ENCODE measurements at regions not wholly inside any gene's neighbourhood (a gene's known extent, or its start where the extent isn't known, plus 50 kb on each side); places are given as distances from the start of the nearest gene placed in this dataset.
"Not testable (repeated sequence)": the region's sequence is repeated elsewhere in the genome, so short reads cannot be mapped to it uniquely, and the experiment has no call there.

GRCh38 chr10:31668326-31668725, 260.3 kb downstream of the ARHGAP12 start:
- Histone ChIP-seq H3K36me3 (ENCODE audit: control insufficient read depth, insufficient read depth, low read length) (no peaks in the 10 kb centered on the region), H3K4me3 (replicated peaks; ENCODE audit: low read depth, low read length) (no peak overlapping the region), H3K27me3 (replicated peaks; ENCODE audit: control insufficient read depth, insufficient read depth, low read length) (no peaks in the 10 kb centered on the region)
- no peak for TF ChIP-seq CTCF (IDR thresholded peaks at IDR 0.05; ENCODE audit: insufficient read depth, low read length, poor library complexity, severe bottlenecking)
- no peak for DNase-seq (ENCODE audit: extremely low read depth, insufficient read length)

- not testable (repeated sequence) for H3K36me3 ChIP-seq (ENCODE audit: control insufficient read depth, insufficient read depth, low read length); DNase-seq (ENCODE audit: extremely low read depth, insufficient read length); H3K4me3 ChIP-seq (replicated peaks; ENCODE audit: low read depth, low read length); H3K27me3 ChIP-seq (replicated peaks; ENCODE audit: control insufficient read depth, insufficient read depth, low read length)
Observed at GRCh38 chr10:31665764-31666279, 262.8 kb downstream of the ARHGAP12 start.

- Histone ChIP-seq H3K4me3 (replicated peaks; ENCODE audit: low read depth, low read length) (no peak overlapping the region), H3K27me3 (replicated peaks; ENCODE audit: control insufficient read depth, insufficient read depth, low read length) (no peaks in the 10 kb centered on the region), H3K36me3 (ENCODE audit: control insufficient read depth, insufficient read depth, low read length) (no peaks in the 10 kb centered on the region)
- DNase-seq (ENCODE audit: extremely low read depth, insufficient read length): no peak
- TF ChIP-seq CTCF (IDR thresholded peaks at IDR 0.05; ENCODE audit: insufficient read depth, low read length, poor library complexity, severe bottlenecking): no peak
Observed at GRCh38 chr10:31664803-31665202, 263.8 kb downstream of the ARHGAP12 start.

GRCh38 chr10:31664071-31664470, 264.6 kb downstream of the ARHGAP12 start:
- not testable (repeated sequence) for DNase-seq (ENCODE audit: extremely low read depth, insufficient read length); H3K4me3 ChIP-seq (replicated peaks; ENCODE audit: low read depth, low read length); H3K36me3 ChIP-seq (ENCODE audit: control insufficient read depth, insufficient read depth, low read length); H3K27me3 ChIP-seq (replicated peaks; ENCODE audit: control insufficient read depth, insufficient read depth, low read length)

- Histone ChIP-seq H3K27me3 (replicated peaks; ENCODE audit: control insufficient read depth, insufficient read depth, low read length) (no peaks in the 10 kb centered on the region), H3K36me3 (ENCODE audit: control insufficient read depth, insufficient read depth, low read length) (no peaks in the 10 kb centered on the region), H3K4me3 (replicated peaks; ENCODE audit: low read depth, low read length) (no peak overlapping the region)
- TF ChIP-seq CTCF (IDR thresholded peaks at IDR 0.05; ENCODE audit: insufficient read depth, low read length, poor library complexity, severe bottlenecking): no peak
- DNase-seq (ENCODE audit: extremely low read depth, insufficient read length): no peak
Observed at GRCh38 chr10:31660300-31660699, 268.3 kb downstream of the ARHGAP12 start.

GRCh38 chr10:31659665-31660064, 269.0 kb downstream of the ARHGAP12 start:
- Histone ChIP-seq H3K36me3 (ENCODE audit: control insufficient read depth, insufficient read depth, low read length) (no peaks in the 10 kb centered on the region), H3K27me3 (replicated peaks; ENCODE audit: control insufficient read depth, insufficient read depth, low read length) (no peaks in the 10 kb centered on the region), H3K4me3 (replicated peaks; ENCODE audit: low read depth, low read length) (no peak overlapping the region)
- TF ChIP-seq CTCF (IDR thresholded peaks at IDR 0.05; ENCODE audit: insufficient read depth, low read length, poor library complexity, severe bottlenecking): no peak
- DNase-seq (ENCODE audit: extremely low read depth, insufficient read length): no peak

- H3K27me3 ChIP-seq (replicated peaks; ENCODE audit: control insufficient read depth, insufficient read depth, low read length): no peaks in the 10 kb centered on the region
- TF ChIP-seq CTCF (IDR thresholded peaks at IDR 0.05; ENCODE audit: insufficient read depth, low read length, poor library complexity, severe bottlenecking): no peak
- no peak for DNase-seq (ENCODE audit: extremely low read depth, insufficient read length)
- H3K4me3 ChIP-seq (replicated peaks; ENCODE audit: low read depth, low read length): no peak overlapping the region
- H3K36me3 ChIP-seq (ENCODE audit: control insufficient read depth, insufficient read depth, low read length): no peaks in the 10 kb centered on the region
Observed at GRCh38 chr10:31657434-31657872, 271.2 kb downstream of the ARHGAP12 start.

All from GM06990 (cell line).